NOMO-1 treated with dmso at 0.1 percent for 144 hours (cell line): ENCODE measurements at regions not wholly inside any gene's neighbourhood (a gene's known extent, or its start where the extent isn't known, plus 50 kb on each side); places are given as distances from the start of the nearest gene placed in this dataset.
"Not testable (repeated sequence)": the region's sequence is repeated elsewhere in the genome, so short reads cannot be mapped to it uniquely, and the experiment has no call there.

ENCODE experiments used
- DNase-seq: peaks from one replicate; lab custom pipeline; 2025; ENCODE audit not compliant: unreplicated experiment; lab: John Stamatoyannopoulos, UW

DNA sequence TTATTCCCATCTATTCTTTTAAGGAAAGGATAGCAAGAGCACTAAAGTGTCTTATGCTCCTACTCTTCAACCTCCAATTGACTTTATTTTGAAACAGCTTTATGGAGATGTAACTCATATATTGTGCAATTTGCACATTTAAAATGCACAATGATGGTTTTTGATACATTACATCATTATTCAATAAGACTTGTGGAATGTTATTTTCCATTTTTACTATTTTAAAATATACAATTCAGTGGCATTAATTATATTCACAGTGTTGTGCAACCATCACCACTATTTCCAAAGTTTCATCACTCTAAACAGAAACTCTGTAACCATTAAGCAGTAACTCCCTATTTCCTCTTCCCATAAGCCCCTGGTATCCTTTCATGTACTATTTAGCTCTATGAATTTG is 489.8 kb downstream of the NEBL start:
- DNase-seq: no peak

DNA sequence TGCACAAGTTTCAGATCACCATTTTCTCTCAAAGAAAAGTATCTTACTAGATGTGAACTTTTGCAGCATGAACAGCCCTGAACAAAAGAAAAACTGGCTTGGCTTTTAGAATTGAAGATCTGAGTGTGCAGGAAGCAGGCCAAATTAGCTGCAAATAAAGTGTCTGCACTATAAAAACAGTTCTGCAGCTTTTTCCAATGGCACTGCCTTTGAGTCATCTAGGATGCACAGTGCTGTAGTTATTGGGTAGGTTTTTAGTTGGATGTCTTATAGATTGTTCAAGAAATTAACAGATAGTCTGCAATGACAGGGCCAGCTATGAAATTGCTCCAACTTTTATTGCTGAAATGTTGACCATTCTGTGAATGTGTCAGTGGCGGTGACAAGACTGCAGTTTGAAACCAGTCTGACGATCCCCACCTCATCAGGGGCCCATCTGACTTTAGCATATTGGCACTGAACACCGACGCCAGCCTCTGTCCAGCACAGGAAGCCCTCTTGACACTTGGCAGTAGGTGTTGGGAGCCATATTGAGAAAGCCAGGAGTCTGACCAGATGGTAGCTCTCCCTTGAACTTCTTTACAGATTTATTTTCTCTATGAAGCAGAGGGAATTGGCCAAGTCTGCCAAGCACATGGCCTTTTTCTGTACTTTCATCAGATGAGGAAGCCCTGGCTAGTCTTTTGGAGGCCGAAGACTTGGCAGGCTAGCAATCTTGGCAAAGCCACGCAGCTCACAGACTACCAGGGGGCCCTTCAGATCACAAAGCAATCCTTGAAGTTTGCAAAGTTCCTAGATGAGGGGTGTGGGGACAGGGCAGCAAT is 490.6 kb downstream of the NEBL start:
- DNase-seq: no peak

DNA sequence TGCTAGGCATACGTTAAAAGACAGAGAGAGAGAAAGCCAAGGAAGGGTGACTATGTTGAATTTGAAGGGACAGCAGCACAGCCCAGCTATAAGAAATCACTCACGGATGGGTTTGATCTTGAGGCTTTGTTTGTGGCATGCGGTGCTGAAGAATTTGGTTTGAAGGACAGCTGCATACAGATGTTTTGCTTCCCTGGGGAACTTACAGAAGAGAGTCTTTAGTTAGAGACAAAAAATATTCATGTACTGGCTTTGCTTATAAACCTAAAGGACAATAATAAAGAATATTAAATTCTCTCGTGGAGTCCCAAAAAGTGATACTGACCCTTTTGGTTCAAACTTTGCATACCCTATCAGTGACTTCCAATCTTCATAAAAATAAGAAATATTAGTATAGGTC is 491.4 kb downstream of the NEBL start:
- DNase-seq: no peak

DNA sequence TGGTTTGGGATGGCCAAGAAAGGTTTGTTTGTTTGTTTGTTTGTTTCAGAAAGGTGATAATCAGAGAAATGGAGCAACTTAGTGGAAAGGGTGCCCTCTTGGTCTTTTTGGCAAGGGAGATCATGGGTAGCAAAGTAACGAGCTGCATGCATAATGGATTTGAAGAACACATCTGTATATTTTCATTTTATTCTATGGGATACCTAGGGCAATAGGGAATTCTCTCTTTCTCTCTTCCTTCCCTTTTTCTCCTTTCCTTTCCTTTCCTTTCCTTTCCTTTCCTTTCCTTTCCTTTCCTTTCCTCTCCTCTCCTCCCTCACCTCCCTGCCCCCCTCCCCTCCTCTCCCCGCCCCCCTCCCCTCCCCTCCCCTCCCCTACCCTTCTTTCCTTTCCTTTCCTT is 492.1 kb downstream of the NEBL start:
- DNase-seq: no peak

DNA sequence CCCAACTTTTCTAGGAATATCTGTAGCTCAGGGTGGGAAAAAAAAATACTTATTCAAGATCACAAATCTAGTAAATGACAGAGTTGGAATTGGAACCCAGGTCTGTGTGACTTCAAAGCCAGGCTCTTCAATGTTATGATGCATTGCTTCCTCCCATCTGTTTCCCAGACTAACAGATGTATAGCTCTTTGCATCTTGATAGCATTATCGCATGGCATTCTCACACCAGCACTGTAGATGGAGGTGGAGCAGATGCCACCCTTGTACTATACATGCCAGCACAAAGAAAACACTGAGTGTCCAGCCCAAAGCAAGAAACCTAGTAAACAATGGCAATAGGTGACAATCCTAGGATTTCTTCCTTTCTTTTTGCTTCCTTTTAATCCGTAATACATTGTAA is 497.3 kb downstream of the NEBL start:
- no peak for DNase-seq

DNA sequence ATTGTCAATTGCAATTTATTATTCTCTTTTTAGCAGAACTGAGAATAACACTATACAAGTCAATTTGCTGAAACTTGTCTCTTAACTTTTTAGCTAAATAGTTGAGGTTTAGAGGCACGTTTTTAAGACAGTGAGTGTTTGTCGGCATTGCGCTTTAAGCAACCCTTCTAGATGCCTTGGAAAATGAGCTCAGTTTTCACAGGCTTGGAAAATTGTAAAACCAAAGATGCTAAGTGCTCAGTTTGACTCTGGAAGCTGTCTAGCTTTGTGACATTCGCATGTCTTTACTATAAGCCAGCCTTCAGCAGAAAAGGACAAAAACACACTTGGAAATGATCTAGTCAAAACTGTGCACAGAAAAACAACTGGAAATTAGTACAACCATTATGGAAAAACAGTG is 500.4 kb downstream of the NEBL start:
- no peak for DNase-seq

DNA sequence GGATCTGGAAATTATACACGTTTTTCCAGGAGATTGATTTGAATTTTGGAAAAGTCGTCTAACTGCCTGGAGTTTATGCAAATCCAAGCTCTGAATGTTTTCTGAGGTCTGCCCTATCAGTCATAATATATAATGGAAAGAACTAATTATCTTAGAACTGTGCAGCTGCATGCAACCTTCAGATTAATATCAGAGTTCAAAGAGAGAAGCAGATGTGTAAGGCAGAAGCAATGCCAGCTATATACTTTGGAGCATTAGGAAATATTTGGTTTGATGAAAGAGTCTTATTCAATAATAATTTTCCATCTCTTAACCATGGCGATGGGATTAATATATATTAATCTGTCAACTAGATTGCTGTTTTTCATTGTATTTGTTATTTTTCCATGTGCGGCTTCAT is 500.9 kb downstream of the NEBL start:
- no peak for DNase-seq

DNA sequence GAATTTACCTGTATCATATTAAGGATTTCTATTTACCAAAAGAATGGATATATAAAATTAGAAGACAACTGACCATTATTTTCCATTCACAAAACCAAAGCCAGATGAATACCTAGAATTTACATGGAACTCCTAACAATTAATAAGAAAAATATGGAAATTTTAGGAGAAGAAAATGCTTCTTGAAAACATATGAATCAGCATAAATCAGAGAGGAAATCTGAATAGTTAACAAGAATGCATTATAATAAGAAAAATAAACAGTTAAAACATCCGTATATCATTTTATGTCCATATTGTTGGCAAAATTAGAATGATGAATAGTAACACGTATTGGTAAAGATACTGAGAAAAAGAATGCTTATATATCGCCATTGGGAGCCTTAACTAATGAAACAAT is 505.5 kb downstream of the NEBL start:
- no peak for DNase-seq

DNA sequence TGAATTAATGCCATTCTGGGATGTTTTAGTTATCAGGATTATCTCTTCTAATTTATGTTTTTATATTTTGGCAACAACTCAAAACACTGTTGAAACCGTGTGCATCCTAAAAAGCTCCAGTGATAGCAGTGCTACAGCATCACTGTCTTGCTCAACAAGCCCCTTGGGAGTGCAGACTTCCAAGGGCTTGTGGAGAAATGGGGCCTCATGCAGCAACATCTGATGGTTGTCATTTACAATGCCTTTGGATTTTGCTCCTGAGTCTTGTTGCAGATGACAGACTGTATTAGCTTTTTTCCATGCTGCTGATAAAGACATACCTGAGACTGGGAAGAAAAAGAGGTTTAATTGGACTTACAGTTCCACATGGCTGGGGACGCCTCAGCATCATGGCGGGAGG is 515.4 kb downstream of the NEBL start:
- DNase-seq: no peak

DNA sequence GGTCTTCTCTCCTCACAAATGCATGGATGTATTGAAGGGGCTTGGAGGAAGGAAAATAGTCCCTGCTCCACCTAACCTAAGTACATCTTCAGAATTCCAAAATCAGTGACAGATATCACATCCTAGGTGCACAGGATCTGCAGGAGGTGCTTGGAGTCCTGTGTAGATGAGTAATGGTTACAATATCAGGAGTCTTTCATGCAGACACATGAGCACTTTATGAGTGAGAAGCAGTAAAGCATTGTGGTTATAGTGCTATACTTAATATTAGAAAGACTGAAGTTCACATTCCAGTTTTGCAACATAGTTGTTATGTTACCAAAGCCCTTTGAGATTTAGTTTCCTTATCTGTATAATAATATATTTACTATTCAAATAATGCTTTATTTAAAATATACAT is 516.7 kb downstream of the NEBL start:
- DNase-seq: no peak

DNA sequence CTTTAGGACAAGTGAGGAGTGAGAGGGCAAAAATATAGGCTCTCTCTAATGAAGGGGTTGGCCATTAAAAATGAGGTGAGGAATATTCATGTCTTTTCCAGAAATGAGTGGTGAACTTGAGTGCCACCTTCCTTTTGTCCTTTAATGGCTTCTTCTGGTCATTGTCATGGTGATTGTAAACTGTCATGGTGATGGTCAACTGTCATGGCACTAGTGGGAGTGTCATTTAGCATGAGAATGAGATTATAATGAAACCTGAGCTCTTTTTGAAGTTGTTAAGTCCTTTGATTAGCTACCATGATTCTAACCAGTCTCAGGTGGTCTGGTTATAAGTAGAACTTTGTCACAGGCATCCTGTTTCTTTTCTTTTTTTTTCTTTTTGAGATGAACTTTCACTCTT is 524.4 kb downstream of the NEBL start:
- no peak for DNase-seq

DNA sequence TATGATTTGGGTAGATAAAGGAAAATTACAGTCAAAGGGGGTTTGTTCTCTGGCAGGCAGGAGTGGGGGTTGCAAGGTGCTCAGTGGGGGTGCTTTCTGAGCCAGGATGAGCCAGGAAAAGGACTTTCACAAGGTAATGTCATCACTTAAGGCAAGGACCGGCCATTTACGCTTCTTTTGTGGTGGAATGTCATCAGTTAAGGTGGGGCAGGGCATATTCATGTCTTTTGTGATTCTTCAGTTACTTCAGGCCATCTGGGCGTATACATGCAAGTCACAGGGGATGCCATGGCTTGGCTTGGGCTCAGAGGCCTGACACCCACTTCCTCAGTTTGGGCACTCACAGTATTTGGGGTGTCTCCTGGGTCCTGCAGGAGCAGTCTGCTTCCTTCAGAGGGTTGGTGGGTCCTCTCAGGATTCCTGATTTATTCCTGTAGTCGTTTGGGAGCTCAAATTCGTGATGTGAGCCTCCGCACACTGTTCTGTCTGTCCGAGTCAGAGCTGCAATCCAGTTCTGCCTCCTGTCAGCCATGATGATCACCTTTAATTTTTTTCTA is 526.1 kb downstream of the NEBL start:
- DNase-seq: not testable (repeated sequence)

DNA sequence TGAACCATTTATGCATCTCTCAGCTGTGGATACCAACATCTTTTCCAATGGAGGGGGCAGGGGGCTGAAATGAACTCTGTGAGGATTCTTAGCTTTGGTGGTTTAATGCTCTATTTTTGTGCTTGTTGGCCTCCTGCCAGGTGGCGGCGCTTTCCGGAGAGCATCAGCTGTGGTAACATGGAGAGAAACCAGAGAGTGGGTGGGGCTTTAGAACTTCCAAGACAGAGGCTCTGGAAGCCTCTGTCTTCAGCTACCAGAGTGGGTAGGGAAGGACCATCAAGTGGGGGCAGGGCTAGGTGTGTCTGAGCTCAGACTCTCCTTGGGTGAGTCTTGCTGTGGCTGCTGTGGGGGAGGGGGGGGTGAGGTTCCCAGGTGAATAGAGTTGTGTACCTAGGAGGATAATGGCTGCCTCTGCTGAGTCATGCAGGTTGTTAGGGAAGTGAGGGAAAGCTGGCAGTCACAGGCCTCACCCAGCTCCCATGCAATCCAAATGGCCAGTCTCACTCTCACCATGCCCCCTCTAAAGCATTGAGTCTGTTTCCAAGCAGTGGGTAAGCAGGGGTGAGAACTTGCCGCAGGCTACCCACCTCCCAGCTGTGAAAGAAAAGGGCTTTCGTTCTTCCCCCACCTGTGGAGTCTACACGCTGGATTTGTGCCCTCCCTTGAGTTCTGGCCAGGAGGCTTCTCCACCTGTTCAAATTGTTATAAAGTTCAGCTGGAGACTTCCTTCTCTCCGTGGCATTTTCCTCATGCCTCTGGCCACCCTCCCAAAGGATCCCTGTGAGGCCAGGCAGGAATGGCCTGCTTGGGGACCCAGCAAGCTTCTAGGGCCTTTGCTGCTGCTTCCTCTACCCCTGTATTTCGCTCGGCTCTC is 527.0 kb downstream of the NEBL start:
- DNase-seq: no peak

DNA sequence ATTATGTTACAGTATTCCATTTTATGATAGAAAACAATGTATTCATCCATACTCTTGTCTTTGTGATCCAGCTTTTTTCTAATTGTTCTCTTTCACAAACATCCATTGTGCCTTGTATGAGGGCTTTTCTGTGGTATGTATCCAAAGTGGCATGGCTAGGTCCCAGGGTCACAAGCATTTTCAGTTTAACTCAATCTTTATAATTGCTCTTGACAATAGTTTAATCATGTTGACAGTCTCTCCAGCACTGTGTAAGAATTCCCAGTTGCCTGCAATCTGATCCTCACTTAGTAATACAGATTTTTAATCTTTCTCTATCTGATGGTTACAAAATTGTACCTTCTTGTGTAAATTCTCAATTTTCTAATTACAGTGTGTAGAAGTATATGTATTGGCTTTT is 533.4 kb downstream of the NEBL start:
- DNase-seq: no peak

DNA sequence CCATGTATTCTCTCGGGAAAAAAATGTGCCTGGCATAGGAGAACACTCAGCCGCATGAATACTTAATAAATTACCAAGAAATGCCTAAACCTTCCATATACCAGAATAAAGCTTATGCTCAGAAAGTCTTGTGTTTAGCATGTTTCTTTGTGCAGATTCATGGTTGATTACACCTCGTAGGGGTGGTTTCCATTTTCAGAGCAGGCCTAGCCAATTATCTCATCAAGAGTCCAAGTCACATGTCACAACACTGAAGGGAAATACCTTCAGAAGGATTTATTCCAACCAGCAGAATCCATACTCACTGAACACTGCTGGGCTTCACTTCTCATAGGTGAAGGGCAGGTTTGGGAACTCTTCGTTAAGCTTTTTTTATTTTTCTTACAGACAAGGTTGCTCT is 539.7 kb downstream of the PLXDC2 start:
- DNase-seq: no peak

DNA sequence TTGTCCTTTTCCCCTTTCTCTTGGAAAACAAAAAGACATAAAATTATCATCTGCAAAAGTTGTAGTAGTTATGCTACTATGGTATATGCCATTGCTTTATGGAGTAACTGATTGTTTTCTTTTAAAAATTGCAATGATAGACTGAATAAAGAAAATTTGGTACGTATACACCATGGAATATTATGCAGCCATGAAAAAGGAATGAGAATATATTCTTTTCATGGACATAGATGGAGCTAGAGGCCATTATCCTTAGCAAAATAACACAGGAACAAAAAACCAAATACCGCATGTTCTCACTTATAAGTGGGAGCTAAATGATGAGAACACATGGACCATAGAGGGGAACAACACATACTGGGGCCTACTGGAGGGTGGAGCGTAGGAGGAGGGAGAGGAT is 538.8 kb downstream of the PLXDC2 start:
- DNase-seq: no peak

DNA sequence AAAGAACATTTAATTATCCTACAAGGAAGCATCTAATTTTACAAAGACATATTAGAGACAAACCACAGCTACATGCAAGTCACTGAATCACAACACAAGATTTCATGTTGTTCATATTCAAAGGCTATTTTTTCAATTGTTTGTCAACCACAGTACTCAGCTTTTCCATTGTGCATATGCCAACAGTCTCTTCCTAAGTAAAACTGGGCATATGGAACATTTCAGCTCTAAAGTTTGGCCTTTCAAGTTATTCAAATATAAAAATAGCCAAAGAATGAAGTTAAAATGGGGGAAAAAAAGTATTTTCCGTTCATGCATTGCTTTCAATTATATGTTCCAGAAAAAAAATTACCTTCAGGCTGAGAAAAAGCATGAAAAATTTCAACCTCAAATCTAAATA is 537.9 kb downstream of the PLXDC2 start:
- no peak for DNase-seq

DNA sequence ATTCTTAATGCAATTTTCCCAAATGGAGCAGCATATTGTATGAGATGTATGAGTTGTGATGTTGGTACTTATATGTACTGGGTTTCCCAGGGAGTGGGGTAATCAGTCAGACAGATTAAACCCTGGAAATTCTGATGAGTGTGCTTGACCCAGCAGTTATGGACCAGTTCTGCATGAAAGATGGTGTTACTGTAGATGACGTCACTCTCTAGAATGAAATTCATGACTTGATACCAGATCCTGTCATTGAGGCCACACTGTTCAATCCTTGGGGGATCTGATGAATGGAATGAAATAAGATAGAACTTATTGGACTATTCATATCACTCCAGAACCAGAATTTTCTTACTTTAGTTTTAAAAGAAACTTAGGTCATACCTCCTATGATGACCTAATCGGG is 534.3 kb downstream of the PLXDC2 start:
- DNase-seq: no peak

DNA sequence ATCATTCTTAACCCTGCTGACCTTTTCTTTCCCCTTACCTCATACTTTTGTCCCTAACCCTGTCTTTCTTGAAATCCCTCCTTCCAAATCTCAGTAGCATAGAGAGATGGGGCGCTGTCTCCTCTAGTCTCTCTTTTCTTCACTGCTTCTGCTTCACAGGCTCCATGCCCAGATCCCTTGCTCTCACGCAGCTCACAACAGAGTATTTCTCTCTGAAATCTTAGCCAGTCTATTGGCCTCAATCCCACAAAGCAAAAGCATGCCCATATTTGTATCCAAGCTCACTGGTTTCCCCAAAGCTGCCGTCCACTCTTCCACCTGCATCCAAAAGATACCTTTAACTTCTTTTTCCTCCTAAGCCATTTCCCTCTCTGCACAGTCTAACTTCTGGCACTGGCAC is 526.8 kb downstream of the PLXDC2 start:
- no peak for DNase-seq
